Aorta (tissue), 5 donors: ENCODE measurements at regions not wholly inside any gene's neighbourhood (a gene's known extent, or its start where the extent isn't known, plus 50 kb on each side); places are given as distances from the start of the nearest gene placed in this dataset.
"Not testable (repeated sequence)": the region's sequence is repeated elsewhere in the genome, so short reads cannot be mapped to it uniquely, and the experiment has no call there.

Source experiments
- ATAC-seq: fragments of 200-7000 bp; cut with Tn5 transposase; one replicate; pipeline ENCODE4 v1.9.1; 2022; ENCODE audit warnings: moderate library complexity; ENCODE audit not compliant: low FRiP score
- DNase-seq, 2 donors: peaks; one replicate each; pipeline ENCODE4 v3.0.0-alpha.2; 2020
- H3K27ac ChIP-seq, 2 donors: one replicate each; pipeline ENCODE4 v1.5.1; 2013; ENCODE audit warnings: low read length in 2 of 2, mild to moderate bottlenecking in 2 of 2, moderate library complexity in 2 of 2, control low read depth in 1 of 2, inconsistent platforms in 1 of 2, low read depth in 1 of 2
- H3K27me3 ChIP-seq, 2 donors: one replicate each; pipeline ENCODE4 v1.6.1; 2013; ENCODE audit warnings: control low read depth in 1 of 2, low read length in 1 of 2, mild to moderate bottlenecking in 1 of 2, moderate library complexity in 1 of 2; ENCODE audit not compliant: insufficient read depth in 2 of 2, control insufficient read depth in 1 of 2
- H3K36me3 ChIP-seq, 2 donors: one replicate each; pipeline ENCODE4 v1.6.1; 2013; ENCODE audit warnings: control low read depth in 1 of 2, low read length in 1 of 2, mild to moderate bottlenecking in 1 of 2; ENCODE audit not compliant: insufficient read depth in 2 of 2, control insufficient read depth in 1 of 2
- H3K4me1 ChIP-seq, 2 donors: one replicate each; pipeline ENCODE4 v1.6.1; 2013; ENCODE audit warnings: low read length in 2 of 2, control low read depth in 1 of 2, mild to moderate bottlenecking in 1 of 2, moderate library complexity in 1 of 2; ENCODE audit not compliant: insufficient read depth in 2 of 2, control insufficient read depth in 1 of 2
- H3K4me3 ChIP-seq, 2 donors: one replicate each; pipeline ENCODE4 v1.5.1; 2013; ENCODE audit warnings: low read length in 2 of 2, control low read depth in 1 of 2, mild to moderate bottlenecking in 1 of 2
- H3K9me3 ChIP-seq: one replicate; pipeline ENCODE4 v1.6.1; 2013; ENCODE audit warnings: mild to moderate bottlenecking, low read length; ENCODE audit not compliant: control insufficient read depth
- WGBS, 2 donors: extraction: QIAGEN DNeasy Blood & Tissue Kit; methylation state at CpG; one replicate each; pipeline ENCODE4 v1.1.7; 2013; 5-methylcytosine and 5-hydroxymethylcytosine counted together
- intact Hi-C, 2 donors: fragments of 100-400 bp; cut with DNase I; formaldehyde crosslinking; loops; one replicate each; pipeline versions ENCODE4 v1.14.2 to v1.15.0; 2022
- donor health status: healthy with polysubstance abuse.
- donor health status: Bipolar disorder and iron deficiency.
- donor health status: DM: no; HTN: no; CAD: no.
- donor health status: DM: no; HTN: no; CAD: no.
- donor health status: DM: yes; HTN: yes; CAD: no.

DNA sequence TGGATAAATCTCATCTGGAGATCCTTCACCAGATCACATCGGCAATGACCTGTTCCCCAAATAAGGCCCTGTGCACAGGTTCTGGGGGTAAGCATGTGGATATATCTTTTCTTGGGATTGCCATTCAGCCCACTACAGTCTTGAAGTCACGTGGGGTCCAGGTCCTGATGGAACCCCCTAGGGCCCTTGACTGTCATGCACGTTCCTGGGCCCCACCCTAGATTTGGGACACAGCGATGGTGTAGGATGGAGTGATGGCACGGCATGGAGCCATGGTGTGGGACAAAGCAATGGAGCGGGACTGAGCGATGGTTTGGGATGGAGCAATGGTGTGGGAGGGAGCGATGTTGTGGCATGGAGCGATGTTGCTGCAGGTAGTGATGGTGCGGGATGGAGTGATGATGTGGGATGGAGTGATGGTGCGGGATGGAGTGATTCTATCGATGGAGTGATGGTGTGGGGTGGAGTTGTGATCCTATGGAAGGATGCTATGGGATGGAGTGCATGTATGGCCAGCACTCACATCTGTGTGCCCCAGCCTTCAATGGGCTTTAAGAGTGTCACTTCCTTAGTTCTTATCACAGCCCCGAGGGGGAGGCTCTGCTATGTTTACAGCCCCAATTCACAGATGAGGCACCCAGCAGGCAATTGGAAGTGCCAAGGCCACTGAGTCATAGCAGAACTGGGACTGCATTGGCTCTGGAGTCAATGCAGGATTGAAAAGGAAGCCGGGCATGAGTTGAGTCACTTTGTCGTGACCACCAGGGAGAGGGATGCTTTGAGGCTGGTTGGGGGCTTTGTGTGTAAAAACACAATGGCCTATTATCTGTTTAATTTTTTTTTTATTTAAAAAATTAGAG is 97.0 kb upstream of the C1orf174 start:
- Histone ChIP-seq H3K4me3 (no peak overlapping the region), H3K9me3 (no peaks in the 10 kb centered on the region), H3K4me1 (no peaks in the 10 kb centered on the region), H3K36me3 (no peaks in the 10 kb centered on the region), H3K27me3 (no peaks in the 10 kb centered on the region), H3K27ac (no peak overlapping the region)
- 86 to 88% methylated on average over 15 of the region's 15 CpGs for WGBS, 2 donors
- intact Hi-C loops = no loop called here
- ATAC-seq = peak; percentile 17
- peak in 1 of 2 donors; percentile 30 for DNase-seq

GRCh38 chr1:3998086-3998485 is 98.0 kb upstream of the C1orf174 start:
- Histone ChIP-seq H3K9me3 (no peaks in the 10 kb centered on the region), H3K27ac (no peak overlapping the region), H3K4me1 (no peaks in the 10 kb centered on the region), H3K27me3 (no peaks in the 10 kb centered on the region), H3K4me3 (no peak overlapping the region), H3K36me3 (no peaks in the 10 kb centered on the region)
- no peak for ATAC-seq
- peak; percentile 12 to 51 for DNase-seq
- intact Hi-C loops = no loop called here
- 71 to 73% methylated on average over 10 of the region's 10 CpGs for WGBS, 2 donors

DNA sequence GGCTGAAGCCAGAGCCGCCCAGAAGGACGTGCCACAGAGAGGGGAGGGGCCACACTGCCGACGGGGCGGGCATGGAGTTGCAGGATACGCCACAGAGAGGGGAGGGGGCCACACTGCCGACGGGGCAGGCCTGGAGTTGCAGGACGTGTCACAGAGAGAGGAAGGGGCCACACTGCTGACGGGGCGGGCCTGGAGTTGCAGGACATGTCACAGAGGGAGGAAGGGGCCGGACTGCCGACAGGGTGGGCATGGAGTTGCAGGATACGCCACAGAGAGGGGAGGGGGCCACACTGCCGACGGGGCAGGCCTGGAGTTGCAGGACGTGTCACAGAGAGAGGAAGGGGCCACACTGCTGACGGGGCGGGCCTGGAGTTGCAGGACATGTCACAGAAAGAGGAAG is 99.4 kb upstream of the C1orf174 start:
- DNase-seq, intact Hi-C loops, H3K9me3 ChIP-seq, H3K4me3 ChIP-seq, H3K4me1 ChIP-seq, H3K27ac ChIP-seq, ATAC-seq, H3K27me3 ChIP-seq, H3K36me3 ChIP-seq: not testable (repeated sequence)
- 45 to 48% methylated on average over 14 to 17 of the region's 19 CpGs for WGBS, 2 donors

DNA sequence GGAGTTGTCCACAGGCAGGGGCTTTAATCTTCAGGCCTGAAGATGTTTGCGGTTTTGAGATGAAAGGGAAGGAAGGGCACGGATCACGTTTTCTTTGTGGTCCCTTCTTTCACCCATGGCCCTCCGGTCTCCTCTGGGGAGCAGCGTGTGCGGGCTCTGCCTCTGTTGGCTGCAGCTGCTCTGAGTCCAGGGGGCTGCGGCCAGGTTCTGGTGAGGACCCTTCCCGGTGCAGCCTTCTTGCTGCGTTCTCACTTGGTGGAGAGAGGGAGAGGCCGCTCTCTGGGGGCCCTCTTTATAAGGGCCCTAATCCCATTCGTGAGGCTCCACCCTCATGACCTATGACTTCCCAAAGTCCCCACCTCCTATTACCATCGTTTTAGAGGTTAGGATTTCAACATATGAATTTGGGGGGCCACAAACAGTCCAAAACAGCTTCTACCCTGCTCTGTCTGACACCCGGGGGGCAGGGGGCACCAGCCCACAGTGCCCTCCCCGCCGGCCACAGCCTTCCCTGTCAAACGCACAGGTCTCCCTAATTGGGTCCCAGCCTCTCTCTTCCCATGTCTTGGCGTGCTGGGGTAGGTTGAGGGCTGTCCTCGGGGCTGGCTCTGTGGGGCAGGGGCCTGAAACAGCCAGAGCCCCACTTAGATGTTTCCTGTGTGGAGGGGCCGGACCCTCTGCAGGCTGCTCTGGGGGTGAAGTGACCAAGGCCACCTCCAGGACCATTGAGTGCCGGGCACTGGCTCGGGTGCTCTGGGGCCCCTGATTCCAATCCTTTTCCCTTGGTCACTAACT is 100.1 kb upstream of the C1orf174 start:
- peak in 1 of 2 donors; percentile 45 for DNase-seq
- ATAC-seq = no peak
- WGBS, 2 donors = 69 to 72% methylated on average over 20 to 21 of the region's 21 CpGs
- intact Hi-C loops = no loop called here
- H3K27me3 ChIP-seq = no peaks in the 10 kb centered on the region
- no peaks in the 10 kb centered on the region for H3K4me1 ChIP-seq
- H3K27ac ChIP-seq = no peak overlapping the region
- no peaks in the 10 kb centered on the region for H3K9me3 ChIP-seq
- H3K4me3 ChIP-seq = no peak overlapping the region
- H3K36me3 ChIP-seq = no peaks in the 10 kb centered on the region

DNA sequence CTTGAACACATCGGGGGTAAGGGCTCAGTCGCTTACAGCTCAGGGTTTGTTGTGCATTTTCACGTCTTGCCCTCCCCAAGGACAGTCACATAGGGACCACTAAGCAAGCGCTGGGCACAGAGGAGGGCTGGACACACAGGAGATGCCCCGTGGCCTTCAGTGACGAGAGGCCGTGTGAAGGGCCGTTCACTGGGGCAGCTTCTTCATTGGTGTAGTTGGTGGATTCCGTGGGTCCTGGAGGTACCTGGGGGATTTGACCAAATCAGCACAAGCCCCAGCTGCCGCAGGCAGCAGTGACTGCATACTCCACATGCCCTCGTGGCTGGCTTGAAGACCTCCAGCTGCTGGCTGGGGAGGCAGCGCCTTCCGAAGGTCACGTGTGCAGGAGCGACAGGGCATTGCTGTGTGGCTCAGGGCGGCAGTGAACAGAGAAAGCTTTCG is 100.8 kb upstream of the C1orf174 start:
- no peaks in the 10 kb centered on the region for H3K4me1 ChIP-seq
- intact Hi-C loops = no loop called here
- H3K36me3 ChIP-seq = no peaks in the 10 kb centered on the region
- 72 to 77% methylated on average over 17 of the region's 17 CpGs for WGBS, 2 donors
- no peaks in the 10 kb centered on the region for H3K9me3 ChIP-seq
- H3K4me3 ChIP-seq = no peak overlapping the region
- DNase-seq = peak in 1 of 2 donors; percentile 59
- H3K27me3 ChIP-seq = no peaks in the 10 kb centered on the region
- H3K27ac ChIP-seq = no peak overlapping the region
- no peak for ATAC-seq

- no peak overlapping the region for H3K27ac ChIP-seq
- intact Hi-C loops = no loop called here
- peak in 1 of 2 donors; percentile 71 for DNase-seq
- ATAC-seq = no peak
- no peaks in the 10 kb centered on the region for H3K27me3 ChIP-seq
- H3K4me3 ChIP-seq = no peak overlapping the region
- H3K9me3 ChIP-seq = no peaks in the 10 kb centered on the region
- WGBS, 2 donors = 87 to 88% methylated on average over 10 of the region's 10 CpGs
- no peaks in the 10 kb centered on the region for H3K36me3 ChIP-seq
- no peaks in the 10 kb centered on the region for H3K4me1 ChIP-seq
Measured at GRCh38 chr1:4001461-4001860, 101.4 kb upstream of the C1orf174 start.

DNA sequence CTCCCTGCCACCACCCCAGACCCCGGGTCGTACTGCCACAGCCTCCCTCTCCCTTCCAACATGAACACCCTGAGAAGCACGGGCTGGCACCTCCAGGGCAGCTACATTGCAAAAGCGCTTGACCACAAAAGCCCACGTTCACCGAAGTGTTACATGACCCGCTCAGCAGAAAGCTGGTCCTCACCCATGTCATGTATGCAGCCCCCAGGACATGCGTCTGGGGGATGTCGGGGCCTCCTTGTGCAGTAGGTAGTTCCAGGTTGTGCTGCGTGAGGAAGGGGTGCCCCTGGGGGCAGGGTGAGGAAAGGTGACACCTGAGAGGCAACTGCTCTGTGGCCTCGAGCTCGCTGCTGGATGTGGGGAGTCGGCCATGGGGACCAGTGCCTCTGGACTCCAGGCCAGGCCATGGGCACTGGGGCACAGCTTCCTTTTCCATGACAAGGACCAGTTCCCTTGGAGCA is 102.0 kb upstream of the C1orf174 start:
- H3K4me1 ChIP-seq = no peaks in the 10 kb centered on the region
- H3K27me3 ChIP-seq = no peaks in the 10 kb centered on the region
- H3K9me3 ChIP-seq = no peaks in the 10 kb centered on the region
- intact Hi-C loops = no loop called here
- ATAC-seq (peak; percentile 28), DNase-seq (peak in 1 of 2 donors; percentile 44)
- H3K4me3 ChIP-seq = no peak overlapping the region
- 74 to 77% methylated on average over 13 of the region's 13 CpGs for WGBS, 2 donors
- H3K36me3 ChIP-seq = no peaks in the 10 kb centered on the region
- H3K27ac ChIP-seq = no peak overlapping the region

- Histone ChIP-seq H3K36me3 (no peaks in the 10 kb centered on the region), H3K27me3 (no peaks in the 10 kb centered on the region), H3K4me3 (no peak overlapping the region), H3K9me3 (no peaks in the 10 kb centered on the region), H3K27ac (no peak overlapping the region), H3K4me1 (no peaks in the 10 kb centered on the region)
- DNase-seq = peak in 1 of 2 donors; percentile 41
- 31 to 36% methylated on average over 10 of the region's 10 CpGs for WGBS, 2 donors
- no peak for ATAC-seq
- intact Hi-C loops = no loop called here
Measured at GRCh38 chr1:4002741-4003140, 102.7 kb upstream of the C1orf174 start.
